IPS-20b (cell line): ENCODE measurements at regions not wholly inside any gene's neighbourhood (a gene's known extent, or its start where the extent isn't known, plus 50 kb on each side); places are given as distances from the start of the nearest gene placed in this dataset.
"Not testable (repeated sequence)": the region's sequence is repeated elsewhere in the genome, so short reads cannot be mapped to it uniquely, and the experiment has no call there.

Experiments used
- H3K27ac ChIP-seq: one replicate; pipeline ENCODE4 v1.5.1; 2013; ENCODE audit warnings: low read length
- H3K27me3 ChIP-seq: 2 replicates; pipeline ENCODE4 v1.6.1; 2013; ENCODE audit warnings: mild to moderate bottlenecking, low read length, inconsistent platforms; ENCODE audit not compliant: insufficient read depth
- H3K36me3 ChIP-seq: 2 replicates; pipeline ENCODE4 v1.6.1; 2013; ENCODE audit warnings: low read depth, mild to moderate bottlenecking, inconsistent platforms, low read length, moderate library complexity; ENCODE audit not compliant: insufficient read depth
- H3K4me1 ChIP-seq: 2 replicates; pipeline ENCODE4 v1.6.1; 2013; ENCODE audit warnings: mild to moderate bottlenecking, control low read depth, inconsistent platforms, low read length, moderate library complexity; ENCODE audit not compliant: insufficient read depth
- H3K4me3 ChIP-seq: 2 replicates; pipeline ENCODE4 v1.5.1; 2013; ENCODE audit warnings: mild to moderate bottlenecking, low read length, inconsistent platforms
- H3K9ac ChIP-seq: 2 replicates; pipeline ENCODE4 v1.6.1; 2013; ENCODE audit warnings: low read depth, mild to moderate bottlenecking, inconsistent platforms, low read length, moderate library complexity
- H3K9me3 ChIP-seq: 2 replicates; pipeline ENCODE4 v1.6.1; 2013; ENCODE audit warnings: mild to moderate bottlenecking, low read depth, low read length, inconsistent platforms; ENCODE audit not compliant: insufficient read depth

DNA sequence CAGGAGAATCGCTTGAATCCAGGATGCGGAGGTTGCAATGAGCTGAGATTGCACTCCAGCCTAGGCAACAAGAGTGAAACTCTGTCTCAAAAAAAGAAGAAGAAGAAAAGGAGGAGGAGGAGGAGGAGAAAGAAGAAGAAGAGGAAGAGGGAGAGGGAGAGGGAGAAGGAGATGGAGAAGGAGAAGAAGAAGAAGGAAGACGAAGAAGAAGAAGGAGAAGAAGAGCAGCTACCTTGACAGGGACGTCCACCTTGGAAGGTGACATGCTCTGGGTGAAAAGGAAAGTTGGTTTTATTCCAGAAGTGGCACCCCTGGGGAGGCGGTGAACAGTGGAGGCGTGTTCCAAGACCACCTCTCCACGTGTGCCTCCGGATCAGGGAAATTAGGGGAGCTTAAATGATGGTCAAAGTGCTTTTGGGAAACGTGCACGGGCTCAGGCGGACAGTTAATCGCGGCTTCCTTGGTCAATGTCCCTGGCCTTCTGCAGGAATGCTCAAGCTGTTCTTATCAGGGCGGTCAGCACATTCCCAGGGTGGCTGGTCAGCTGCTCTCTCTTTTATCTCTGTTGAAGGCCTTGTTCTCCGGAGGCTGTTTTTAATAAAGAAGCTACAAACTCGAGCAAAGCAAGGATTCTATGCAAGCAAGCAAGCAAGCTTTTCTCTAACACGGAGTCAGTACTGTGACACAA is 78.9 kb upstream of the PEG3 start:
- Histone ChIP-seq H3K9me3 (no peaks in the 10 kb centered on the region; the same call in none of the 2 replicates), H3K9ac (no peak overlapping the region), H3K27me3 (no peaks in the 10 kb centered on the region), H3K36me3 (no peaks in the 10 kb centered on the region), H3K27ac (no peak overlapping the region), H3K4me1 (no peaks in the 10 kb centered on the region), H3K4me3 (no peak overlapping the region)

GRCh38 chr19:56926094-56926493 is 85.6 kb upstream of the PEG3 start:
- H3K27me3 ChIP-seq, H3K36me3 ChIP-seq, H3K4me1 ChIP-seq, H3K27ac ChIP-seq, H3K4me3 ChIP-seq, H3K9ac ChIP-seq: not testable (repeated sequence)
- peaks cover 48% of the 10 kb centered on the region for H3K9me3 ChIP-seq

DNA sequence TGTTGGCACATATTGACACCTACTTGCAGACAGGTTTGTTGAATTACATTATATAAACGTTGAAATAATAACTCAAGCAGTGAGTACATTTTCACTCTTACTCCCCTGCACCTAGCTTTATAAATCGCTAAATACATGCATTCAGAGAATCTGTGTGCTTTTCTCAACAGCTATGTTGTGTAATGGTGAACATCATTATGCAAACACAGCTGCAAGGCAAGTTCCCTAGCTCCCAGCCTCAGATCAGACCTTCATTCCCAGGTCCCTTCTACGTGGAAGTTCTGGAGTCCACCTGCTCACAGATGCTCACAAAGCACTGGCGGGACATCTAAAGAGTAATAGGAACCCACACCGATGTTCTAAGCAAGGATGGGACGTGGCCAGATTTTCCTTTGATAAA is 86.8 kb upstream of the PEG3 start:
- no peaks in the 10 kb centered on the region for H3K4me1 ChIP-seq
- H3K36me3 ChIP-seq: no peaks in the 10 kb centered on the region
- H3K27me3 ChIP-seq: no peaks in the 10 kb centered on the region
- H3K9ac ChIP-seq: no peak overlapping the region
- H3K27ac ChIP-seq: no peak overlapping the region
- H3K4me3 ChIP-seq: no peak overlapping the region
- peaks cover 55% of the 10 kb centered on the region for H3K9me3 ChIP-seq

GRCh38 chr19:56927791-56928207 is 87.3 kb upstream of the PEG3 start:
- Histone ChIP-seq H3K27ac (no peak overlapping the region), H3K9ac (no peak overlapping the region), H3K4me1 (no peaks in the 10 kb centered on the region), H3K4me3 (no peak overlapping the region; the same call in 1 of the 2 replicates), H3K36me3 (no peaks in the 10 kb centered on the region), H3K9me3 (peaks cover 60% of the 10 kb centered on the region), H3K27me3 (no peaks in the 10 kb centered on the region)

- Histone ChIP-seq H3K4me1 (no peaks in the 10 kb centered on the region), H3K9me3 (peaks cover 88% of the 10 kb centered on the region), H3K9ac (no peak overlapping the region), H3K36me3 (no peaks in the 10 kb centered on the region), H3K4me3 (no peak overlapping the region), H3K27ac (no peak overlapping the region), H3K27me3 (no peaks in the 10 kb centered on the region)
These were observed 90.4 kb upstream of the PEG3 start for GRCh38 chr19:56930647-56931535.

DNA sequence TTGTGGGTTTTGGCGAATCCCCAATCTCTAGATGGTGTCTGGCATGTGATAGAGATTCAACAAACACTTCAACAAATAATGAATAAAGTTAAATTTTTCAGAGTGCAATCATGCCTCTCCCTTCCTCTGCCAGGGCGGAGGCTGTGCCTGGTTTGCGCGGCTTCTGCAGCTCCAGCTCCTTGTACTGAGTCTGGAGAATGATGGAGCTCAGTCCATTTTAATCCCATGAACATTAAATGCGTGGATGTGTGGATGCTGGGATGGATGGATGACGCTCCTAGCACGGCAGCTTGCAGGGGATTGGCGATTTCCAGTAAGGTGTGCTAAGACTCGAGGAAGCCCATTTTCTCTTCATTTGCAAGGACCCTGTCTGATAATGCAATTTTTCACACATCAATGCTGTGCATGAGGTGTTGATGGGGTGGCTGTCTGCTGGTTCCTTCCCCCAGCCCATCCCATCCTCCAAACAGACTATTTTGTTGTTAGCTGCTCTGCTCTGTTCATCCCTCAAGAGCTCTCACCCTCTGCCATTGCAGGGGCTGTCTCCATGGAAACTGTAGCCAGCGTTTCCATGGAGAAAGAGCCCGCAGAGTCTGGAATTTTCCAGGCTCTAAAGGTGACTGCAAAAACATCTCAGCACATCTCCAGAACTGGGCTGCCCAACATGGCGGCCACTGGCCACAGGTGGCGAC is 92.6 kb upstream of the PEG3 start:
- Histone ChIP-seq H3K27ac (no peak overlapping the region), H3K9me3 (peaks cover 89% of the 10 kb centered on the region)

DNA sequence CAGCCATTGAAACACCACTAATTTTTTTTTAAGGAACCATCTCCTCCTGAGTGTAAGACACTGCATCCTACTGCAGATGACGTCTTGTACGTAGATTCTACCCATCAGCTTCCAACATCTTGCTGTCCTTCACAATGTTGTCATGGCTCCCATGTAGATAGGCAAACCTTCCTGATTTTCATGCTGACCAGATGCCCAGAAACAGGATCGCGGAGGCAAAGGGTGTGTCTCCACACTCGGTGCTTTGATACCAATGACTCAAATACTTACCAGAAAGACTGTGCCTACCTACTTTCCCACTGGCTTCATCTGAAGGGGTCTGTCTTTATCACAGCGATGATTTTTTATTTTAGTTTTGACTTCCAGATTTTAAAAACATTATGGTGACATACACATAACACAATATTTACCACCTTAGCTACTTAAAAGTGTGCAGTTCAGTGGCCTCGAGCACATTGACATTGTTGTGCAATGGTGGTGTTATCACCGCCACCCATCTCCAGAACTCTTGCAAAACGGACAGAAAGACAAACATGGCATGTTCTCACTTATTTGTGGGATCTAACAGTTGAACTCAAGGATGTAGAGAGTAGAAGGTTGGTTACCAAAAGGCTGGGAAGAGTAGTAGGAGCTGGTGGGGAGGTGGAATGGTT is 94.0 kb upstream of the PEG3 start:
- no peak overlapping the region for H3K27ac ChIP-seq
- no peaks in the 10 kb centered on the region for H3K4me1 ChIP-seq
- H3K9ac ChIP-seq: no peak overlapping the region
- H3K9me3 ChIP-seq: peaks cover 90% of the 10 kb centered on the region
- H3K27me3 ChIP-seq: no peaks in the 10 kb centered on the region
- H3K36me3 ChIP-seq: no peaks in the 10 kb centered on the region
- no peak overlapping the region for H3K4me3 ChIP-seq

More for the DNA sequence above, 92.6 kb upstream of the PEG3 start:
- no peaks in the 10 kb centered on the region for H3K27me3 ChIP-seq
- no peak overlapping the region for H3K4me3 ChIP-seq
- no peak overlapping the region for H3K9ac ChIP-seq
- H3K4me1 ChIP-seq: no peaks in the 10 kb centered on the region
- H3K36me3 ChIP-seq: no peaks in the 10 kb centered on the region

DNA sequence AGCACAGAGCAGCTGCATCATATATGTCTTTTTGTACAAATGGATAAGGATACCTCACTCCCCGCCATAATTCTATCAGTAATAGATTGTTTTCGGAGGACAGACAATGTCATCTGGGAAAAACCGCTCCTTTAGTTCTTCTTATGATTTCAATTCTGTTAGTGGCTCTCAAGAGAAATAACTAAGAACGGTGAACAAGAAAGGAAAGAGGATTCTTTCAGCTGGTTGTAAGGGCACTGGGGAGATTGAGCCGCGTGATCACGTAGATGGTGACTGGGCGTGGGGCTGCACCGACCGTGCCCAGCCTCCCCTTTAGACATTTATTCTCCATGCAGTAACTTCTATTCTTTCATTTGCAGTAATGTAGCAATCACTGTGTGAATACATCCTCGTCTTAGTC is 99.4 kb upstream of the PEG3 start:
- Histone ChIP-seq H3K4me1 (no peaks in the 10 kb centered on the region), H3K4me3 (no peak overlapping the region), H3K27ac (no peak overlapping the region), H3K9me3 (peaks cover 88% of the 10 kb centered on the region), H3K36me3 (no peaks in the 10 kb centered on the region), H3K9ac (no peak overlapping the region), H3K27me3 (no peaks in the 10 kb centered on the region)

GRCh38 chr19:56942756-56943155 is 102.2 kb upstream of the PEG3 start:
- no peaks in the 10 kb centered on the region for H3K4me1 ChIP-seq
- no peak overlapping the region for H3K9ac ChIP-seq
- peaks cover 87% of the 10 kb centered on the region for H3K9me3 ChIP-seq
- H3K27ac ChIP-seq: no peak overlapping the region
- no peaks in the 10 kb centered on the region for H3K27me3 ChIP-seq
- no peaks in the 10 kb centered on the region for H3K36me3 ChIP-seq
- H3K4me3 ChIP-seq: no peak overlapping the region

- H3K27ac ChIP-seq: no peak overlapping the region
- no peak overlapping the region for H3K4me3 ChIP-seq
- H3K27me3 ChIP-seq: no peaks in the 10 kb centered on the region
- H3K9ac ChIP-seq: no peak overlapping the region
- no peaks in the 10 kb centered on the region for H3K4me1 ChIP-seq
- no peaks in the 10 kb centered on the region for H3K36me3 ChIP-seq
- peaks cover 88% of the 10 kb centered on the region for H3K9me3 ChIP-seq
These were observed 105.6 kb upstream of the PEG3 start for GRCh38 chr19:56946159-56946558.

DNA sequence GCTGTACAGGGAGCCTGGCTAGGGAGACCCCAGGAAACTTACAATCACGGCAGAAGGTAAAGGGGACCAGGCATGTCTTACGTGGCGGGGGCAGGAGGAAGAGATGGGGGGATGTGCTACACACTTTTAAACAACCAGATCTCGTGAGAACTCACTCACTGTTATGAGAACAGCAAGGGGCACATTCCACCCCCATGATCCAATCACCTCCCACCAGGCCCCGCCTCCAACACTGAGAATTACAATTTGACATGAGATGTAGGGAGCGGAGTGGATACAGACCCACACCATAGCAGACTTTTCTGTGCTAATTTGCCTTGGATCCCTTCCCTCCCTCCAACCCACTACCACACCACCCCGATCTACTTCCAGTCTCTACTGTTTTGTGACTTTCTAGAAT is 106.7 kb upstream of the PEG3 start:
- H3K9me3 ChIP-seq: peaks cover 87% of the 10 kb centered on the region
- H3K27me3 ChIP-seq: no peaks in the 10 kb centered on the region
- no peak overlapping the region for H3K4me3 ChIP-seq
- H3K4me1 ChIP-seq: no peaks in the 10 kb centered on the region
- no peak overlapping the region for H3K27ac ChIP-seq
- H3K9ac ChIP-seq: no peak overlapping the region
- no peaks in the 10 kb centered on the region for H3K36me3 ChIP-seq
